ENCODE measurements at regions not wholly inside any gene's neighbourhood (a gene's known extent, or its start where the extent isn't known, plus 50 kb on each side); places are given as distances from the start of the nearest gene placed in this dataset.

DNA sequence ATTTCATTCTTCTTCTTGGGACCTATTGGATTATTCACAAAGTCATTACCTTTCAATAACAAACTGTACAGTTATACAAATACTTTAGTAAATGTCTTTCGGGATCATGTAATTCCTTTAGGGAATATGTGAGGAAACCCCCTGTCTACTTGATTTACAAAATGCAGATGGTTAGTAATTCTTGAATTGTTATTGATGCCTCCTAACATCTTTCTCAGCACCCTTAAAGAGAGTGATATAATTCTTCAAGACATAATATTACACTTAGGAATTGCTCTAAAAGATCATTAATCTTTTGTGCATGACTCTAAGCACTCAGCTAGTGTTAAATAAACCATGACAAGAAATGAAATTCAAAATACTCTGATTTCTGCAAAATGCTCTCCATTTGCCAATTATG, 988.1 kb upstream of the HS3ST1 start:
- TF ChIP-seq EP300 (IDR thresholded peaks at IDR 0.05) (no peak), POLR2A (IDR thresholded peaks at IDR 0.05) (no peak)
- TF ChIP-seq, protein P1, sequence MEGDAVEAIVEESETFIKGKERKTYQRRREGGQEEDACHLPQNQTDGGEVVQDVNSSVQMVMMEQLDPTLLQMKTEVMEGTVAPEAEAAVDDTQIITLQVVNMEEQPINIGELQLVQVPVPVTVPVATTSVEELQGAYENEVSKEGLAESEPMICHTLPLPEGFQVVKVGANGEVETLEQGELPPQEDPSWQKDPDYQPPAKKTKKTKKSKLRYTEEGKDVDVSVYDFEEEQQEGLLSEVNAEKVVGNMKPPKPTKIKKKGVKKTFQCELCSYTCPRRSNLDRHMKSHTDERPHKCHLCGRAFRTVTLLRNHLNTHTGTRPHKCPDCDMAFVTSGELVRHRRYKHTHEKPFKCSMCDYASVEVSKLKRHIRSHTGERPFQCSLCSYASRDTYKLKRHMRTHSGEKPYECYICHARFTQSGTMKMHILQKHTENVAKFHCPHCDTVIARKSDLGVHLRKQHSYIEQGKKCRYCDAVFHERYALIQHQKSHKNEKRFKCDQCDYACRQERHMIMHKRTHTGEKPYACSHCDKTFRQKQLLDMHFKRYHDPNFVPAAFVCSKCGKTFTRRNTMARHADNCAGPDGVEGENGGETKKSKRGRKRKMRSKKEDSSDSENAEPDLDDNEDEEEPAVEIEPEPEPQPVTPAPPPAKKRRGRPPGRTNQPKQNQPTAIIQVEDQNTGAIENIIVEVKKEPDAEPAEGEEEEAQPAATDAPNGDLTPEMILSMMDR (IDR thresholded peaks at IDR 0.05): no peak
- no peaks in the 10 kb centered on the region for H3K9me3 ChIP-seq
- H3K27ac ChIP-seq: no peak overlapping the region
- H3K4me1 ChIP-seq: no peaks in the 10 kb centered on the region
- no peak overlapping the region for H3K4me3 ChIP-seq
- DNase-seq (ENCODE audit: low spot score in 2 of 2): no peak
- no peaks in the 10 kb centered on the region for H3K36me3 ChIP-seq
- 53 to 64% methylated on average over 1 of the region's 1 CpG for WGBS, 2 donors
- no peaks in the 10 kb centered on the region for H3K27me3 ChIP-seq

DNA sequence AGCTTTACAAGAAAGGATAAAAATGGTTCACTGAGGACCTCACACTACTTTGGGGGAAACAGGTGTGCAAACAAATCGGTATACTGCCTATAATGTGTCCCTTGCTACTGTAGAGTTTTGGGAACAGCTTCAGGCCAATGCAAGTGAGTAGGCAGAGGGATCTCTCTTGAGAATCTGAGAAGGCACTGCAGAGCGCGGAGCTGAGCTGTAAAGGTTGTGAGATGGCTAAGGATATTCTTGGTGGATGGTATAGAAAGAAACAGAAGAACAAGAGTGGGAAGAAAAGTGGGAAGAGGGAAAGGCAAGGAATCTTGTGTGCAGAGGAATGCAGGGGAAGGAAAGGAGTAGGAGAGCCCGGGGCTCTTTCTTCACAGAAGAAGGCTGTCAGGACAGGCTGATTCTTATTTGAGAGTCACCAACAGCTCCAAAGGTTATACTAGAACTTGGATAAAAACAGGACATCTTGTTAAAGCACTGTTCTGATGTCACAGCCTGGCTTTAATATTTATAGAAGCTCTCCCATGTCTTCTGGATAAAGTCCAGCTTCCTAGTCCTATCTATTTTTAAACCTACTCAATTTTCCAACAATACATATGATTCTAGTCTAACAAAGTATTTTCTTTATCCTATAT, 985.6 kb upstream of the HS3ST1 start:
- Histone ChIP-seq H3K27ac (no peak overlapping the region), H3K4me3 (no peak overlapping the region), H3K9me3 (no peaks in the 10 kb centered on the region), H3K36me3 (no peaks in the 10 kb centered on the region), H3K27me3 (no peaks in the 10 kb centered on the region), H3K4me1 (no peaks in the 10 kb centered on the region)
- 69 to 73% methylated on average over 4 of the region's 4 CpGs for WGBS, 2 donors
- no peak for DNase-seq (ENCODE audit: low spot score in 2 of 2)
- TF ChIP-seq POLR2A (IDR thresholded peaks at IDR 0.05) (no peak), EP300 (IDR thresholded peaks at IDR 0.05) (no peak)
- TF ChIP-seq, protein P1 (IDR thresholded peaks at IDR 0.05): no peak

DNA sequence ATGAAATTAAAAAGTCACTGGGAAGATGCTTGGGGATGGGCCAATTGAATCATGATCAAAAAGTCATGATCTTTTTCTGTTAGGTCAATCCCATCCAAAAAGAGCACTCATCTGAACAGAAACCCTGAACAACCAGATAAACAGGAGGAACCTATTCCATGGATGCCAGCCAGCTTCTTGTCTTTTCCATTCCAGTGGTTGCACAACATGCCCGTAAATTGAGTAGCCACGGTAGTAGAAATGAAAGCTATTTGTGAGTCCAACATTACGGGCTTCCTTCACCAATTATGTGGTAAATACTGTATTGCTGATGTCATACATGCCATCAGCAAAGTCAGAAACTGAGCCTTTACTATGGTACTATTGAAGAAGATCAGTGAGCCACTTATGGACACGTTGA, 982.4 kb upstream of the HS3ST1 start:
- TF ChIP-seq POLR2A (IDR thresholded peaks at IDR 0.05) (no peak), EP300 (IDR thresholded peaks at IDR 0.05) (no peak)
- TF ChIP-seq, protein P1 (IDR thresholded peaks at IDR 0.05): no peak
- Histone ChIP-seq H3K4me3 (no peak overlapping the region), H3K9me3 (no peaks in the 10 kb centered on the region), H3K27me3 (no peaks in the 10 kb centered on the region), H3K36me3 (no peaks in the 10 kb centered on the region), H3K4me1 (no peaks in the 10 kb centered on the region), H3K27ac (no peak overlapping the region)
- 70 to 82% methylated on average over 4 of the region's 4 CpGs for WGBS, 2 donors
- DNase-seq (ENCODE audit: low spot score in 2 of 2): no peak

DNA sequence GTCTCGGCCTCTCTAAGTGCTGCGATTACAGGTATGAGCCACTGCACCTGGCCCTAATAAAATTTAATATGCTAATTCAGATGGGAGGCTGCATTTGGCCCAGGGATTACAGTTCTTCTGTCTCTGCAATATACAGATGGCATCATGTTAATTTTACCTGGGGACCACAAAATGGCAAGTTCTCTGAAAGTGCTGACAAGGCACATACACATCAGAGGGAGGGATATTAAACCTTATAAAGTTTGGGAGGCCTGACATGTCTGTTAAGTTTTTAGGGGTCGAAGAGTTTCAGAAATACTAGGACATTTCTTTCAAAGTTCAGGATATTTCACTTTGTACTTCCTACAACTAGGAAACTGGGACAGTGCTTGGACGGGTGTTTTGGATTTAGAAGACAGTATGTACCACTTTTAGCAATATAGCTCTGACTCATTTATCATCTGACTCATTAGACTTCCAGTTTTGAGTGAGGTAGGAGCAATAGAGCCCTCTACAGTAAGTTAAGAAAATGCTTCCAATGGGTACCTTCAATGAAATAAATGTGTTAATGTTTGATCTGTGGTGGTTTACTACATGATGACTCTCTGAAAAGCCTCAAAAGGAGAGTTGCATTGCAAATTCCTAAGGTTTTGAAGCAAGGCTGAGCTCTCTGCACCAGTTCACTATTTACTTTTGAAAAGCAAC, 981.0 kb upstream of the HS3ST1 start:
- WGBS, 2 donors: 70 to 82% methylated on average over 4 of the region's 4 CpGs
- Histone ChIP-seq H3K4me1 (no peaks in the 10 kb centered on the region), H3K36me3 (no peaks in the 10 kb centered on the region), H3K9me3 (no peaks in the 10 kb centered on the region), H3K27ac (no peak overlapping the region), H3K4me3 (no peak overlapping the region), H3K27me3 (no peaks in the 10 kb centered on the region)
- DNase-seq (ENCODE audit: low spot score in 2 of 2): no peak
- TF ChIP-seq, protein P1 (IDR thresholded peaks at IDR 0.05): no peak
- TF ChIP-seq EP300 (IDR thresholded peaks at IDR 0.05): no peak
- TF ChIP-seq POLR2A (IDR thresholded peaks at IDR 0.05): no peak

DNA sequence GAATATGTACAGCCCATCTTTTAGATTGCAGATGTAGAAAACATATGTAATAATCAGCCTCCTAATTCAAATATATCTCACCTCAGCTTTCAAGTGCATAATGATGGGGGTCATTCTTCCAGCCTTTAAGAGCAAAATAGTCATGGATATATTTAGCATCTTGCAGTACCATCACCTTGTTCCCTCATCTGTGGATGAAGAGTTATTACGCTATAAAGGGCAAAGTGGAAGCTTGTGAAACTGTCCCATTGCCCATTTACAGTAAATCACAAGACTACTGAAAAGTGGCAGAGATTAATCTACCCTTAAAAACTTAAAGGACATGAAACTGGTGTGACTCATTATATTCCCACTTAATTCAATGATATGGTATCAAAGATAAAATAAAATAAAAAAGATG, 979.7 kb upstream of the HS3ST1 start:
- WGBS, 2 donors: 100% methylated on average over 1 of the region's 1 CpG
- Histone ChIP-seq H3K27ac (no peak overlapping the region), H3K36me3 (no peaks in the 10 kb centered on the region), H3K9me3 (no peaks in the 10 kb centered on the region), H3K27me3 (no peaks in the 10 kb centered on the region), H3K4me3 (no peak overlapping the region), H3K4me1 (no peaks in the 10 kb centered on the region)
- TF ChIP-seq, protein P1 (IDR thresholded peaks at IDR 0.05): no peak
- TF ChIP-seq POLR2A (IDR thresholded peaks at IDR 0.05): no peak
- TF ChIP-seq EP300 (IDR thresholded peaks at IDR 0.05): no peak
- DNase-seq (ENCODE audit: low spot score in 2 of 2): no peak

All from tibial nerve (tissue), 4 donors.